K562 (cell line): ENCODE measurements at regions not wholly inside any gene's neighbourhood (a gene's known extent, or its start where the extent isn't known, plus 50 kb on each side); places are given as distances from the start of the nearest gene placed in this dataset.

ENCODE experiments used
- CHD1 ChIP-seq: fragments of 200-600 bp; sonication (generic); IDR thresholded peaks from one replicate; pipeline ENCODE4 v1.6.1; 2012; ENCODE audit warnings: mild to moderate bottlenecking, moderate library complexity, low read length, inconsistent platforms
- CREBBP ChIP-seq: IDR thresholded peaks from one replicate; pipeline ENCODE4 v1.6.1; 2012; ENCODE audit warnings: low read depth, mild to moderate bottlenecking, control low read depth, inconsistent platforms, low read length
- DLX4 ChIP-seq: fragments of 250-450 bp; sonication (Bioruptor Pico); IDR thresholded peaks from 2 replicates; pipeline ENCODE4 v1.6.1; 2021; ENCODE audit warnings: mild to moderate bottlenecking
- ETV5 ChIP-seq: sonication (generic); formaldehyde crosslinking; IDR thresholded peaks from 2 replicates; pipeline ENCODE4 v1.4.0; 2020; ENCODE audit warnings: low read depth, mild to moderate bottlenecking, missing genetic modification reagents
- FOS ChIP-seq: IDR thresholded peaks from 3 replicates; pipeline ENCODE4 v1.6.1; 2011; ENCODE audit not compliant: insufficient read length; ENCODE audit errors: extremely low read depth
- GABPA ChIP-seq: fragments of 200-800 bp; sonication (Bioruptor generic); conservative IDR thresholded peaks from 2 replicates; pipeline ENCODE4 v1.6.1; 2016; ENCODE audit warnings: low read depth, missing genetic modification characterization, missing compliant biosample characterization
- HNRNPUL1 ChIP-seq: fragments of 200-400 bp; formaldehyde crosslinking; IDR thresholded peaks from 2 replicates; pipeline ENCODE4 v1.6.1; 2017; ENCODE audit warnings: low read length
- LCOR ChIP-seq: sonication (generic); formaldehyde crosslinking; IDR thresholded peaks from 2 replicates; pipeline ENCODE4 v1.8.0; 2022; ENCODE audit warnings: mild to moderate bottlenecking, missing genetic modification reagents
- MED1 ChIP-seq: sonication (generic); formaldehyde crosslinking; IDR thresholded peaks from 2 replicates; pipeline ENCODE4 v1.8.1; 2023; ENCODE audit warnings: missing genetic modification reagents, borderline replicate concordance
- NR1H2 ChIP-seq: sonication (generic); formaldehyde crosslinking; IDR thresholded peaks from 2 replicates; pipeline ENCODE4 v1.4.0; 2020; ENCODE audit warnings: mild to moderate bottlenecking, missing genetic modification reagents
- PRPF4 ChIP-seq: fragments of 200-400 bp; formaldehyde crosslinking; IDR thresholded peaks from one replicate; pipeline ENCODE4 v1.6.1; 2017; ENCODE audit warnings: low read length, low read depth, mild to moderate bottlenecking; ENCODE audit not compliant: insufficient read depth, poor library complexity, severe bottlenecking
- PYGO2 ChIP-seq: fragments of 450-650 bp; IDR thresholded peaks from 2 replicates; pipeline ENCODE4 v1.6.1; 2016; ENCODE audit warnings: mild to moderate bottlenecking, missing genetic modification characterization, moderate library complexity, missing compliant biosample characterization
- SOX6 ChIP-seq: fragments of 450-650 bp; IDR thresholded peaks from 2 replicates; pipeline ENCODE4 v1.6.1; 2014; ENCODE audit warnings: mild to moderate bottlenecking
- ZNF239 ChIP-seq: fragments of 250-450 bp; sonication (Bioruptor Pico); IDR thresholded peaks from 2 replicates; pipeline ENCODE4 v1.4.0; 2020; ENCODE audit warnings: mild to moderate bottlenecking
- ZNF263 ChIP-seq: sonication (generic); formaldehyde crosslinking; IDR thresholded peaks from 2 replicates; pipeline ENCODE4 v1.8.0; 2022; ENCODE audit warnings: mild to moderate bottlenecking, missing genetic modification reagents, borderline replicate concordance
- ZNF318 ChIP-seq, 2 experiments: fragments of 450-650 bp; IDR thresholded peaks; 2 replicates each; pipeline ENCODE4 v1.6.1; 2016; ENCODE audit warnings: mild to moderate bottlenecking in 2 of 2, borderline replicate concordance in 1 of 2, low read depth in 1 of 2, moderate library complexity in 1 of 2
- ZNF785 ChIP-seq: fragments of 250-450 bp; sonication (Bioruptor Pico); IDR thresholded peaks from 2 replicates; pipeline ENCODE4 v1.4.0; 2020; ENCODE audit warnings: mild to moderate bottlenecking

- no peak for TF ChIP-seq ZNF318 (IDR thresholded peaks at IDR 0.05; ENCODE audit: borderline replicate concordance in 1 of 2, low read depth in 1 of 2)
- TF ChIP-seq ZNF239 (CRISPR knock-in tag) = no peak
- TF ChIP-seq PRPF4 = no peak
- no peak for TF ChIP-seq FOS
- no peak for TF ChIP-seq SOX6
- TF ChIP-seq GABPA (tag) = no peak
- TF ChIP-seq NR1H2 (CRISPR knock-in tag) = no peak
- no peak for TF ChIP-seq MED1 (CRISPR knock-in tag)
- no peak for TF ChIP-seq DLX4 (CRISPR knock-in tag)
- no peak for TF ChIP-seq LCOR (CRISPR knock-in tag)
- TF ChIP-seq PYGO2 = no peak
- TF ChIP-seq CREBBP = no peak
- no peak for TF ChIP-seq ZNF785
- no peak for TF ChIP-seq ETV5 (CRISPR knock-in tag)
- no peak for TF ChIP-seq ZNF263 (CRISPR knock-in tag)
- TF ChIP-seq HNRNPUL1 = no peak
- no peak for TF ChIP-seq CHD1
Measured at GRCh38 chr4:117847849-117848248, 186.4 kb upstream of the NDST3 start (continued).
